ENCODE measurements at regions not wholly inside any gene's neighbourhood (a gene's known extent, or its start where the extent isn't known, plus 50 kb on each side); places are given as distances from the start of the nearest gene placed in this dataset.
"Not testable (repeated sequence)": the region's sequence is repeated elsewhere in the genome, so short reads cannot be mapped to it uniquely, and the experiment has no call there.

- no peak for DNase-seq
- Histone ChIP-seq H3K4me3 (ENCODE audit: low read depth in 1 of 3, low read length in 3 of 3) (no peak overlapping the region), H3K4me1 (ENCODE audit: control insufficient read depth in 3 of 3, insufficient read depth in 2 of 3, low read depth in 1 of 3, low read length in 2 of 3) (no peaks in the 10 kb centered on the region), H3K36me3 (ENCODE audit: control insufficient read depth in 3 of 3, insufficient read depth in 2 of 3, low read depth in 1 of 3, low read length in 3 of 3) (no peaks in the 10 kb centered on the region), H3K9me3 (ENCODE audit: control insufficient read depth in 2 of 2, insufficient read depth in 1 of 2, low read depth in 1 of 2, low read length in 1 of 2) (no peaks in the 10 kb centered on the region), H3K27ac (ENCODE audit: low read depth in 1 of 3, low read length in 2 of 3) (no peak overlapping the region), H3K27me3 (ENCODE audit: control insufficient read depth in 3 of 3, insufficient read depth in 3 of 3, low read length in 3 of 3) (no peaks in the 10 kb centered on the region)
- WGBS, 3 donors, result 91 to 100% (median 95%) methylated on average over 1 of the region's 1 CpG
- FAIRE-seq, result no peak
Measured at GRCh38 chr12:46977871-46978375, 101.5 kb upstream of the PCED1B start.

- 53 to 74% (median 59%) methylated on average over 3 of the region's 3 CpGs for WGBS, 3 donors
- Histone ChIP-seq H3K4me3 (ENCODE audit: low read depth in 1 of 3, low read length in 3 of 3) (no peak overlapping the region), H3K36me3 (ENCODE audit: control insufficient read depth in 3 of 3, insufficient read depth in 2 of 3, low read depth in 1 of 3, low read length in 3 of 3) (no peaks in the 10 kb centered on the region), H3K27me3 (ENCODE audit: control insufficient read depth in 3 of 3, insufficient read depth in 3 of 3, low read length in 3 of 3) (no peaks in the 10 kb centered on the region), H3K9me3 (ENCODE audit: control insufficient read depth in 2 of 2, insufficient read depth in 1 of 2, low read depth in 1 of 2, low read length in 1 of 2) (no peaks in the 10 kb centered on the region), H3K27ac (ENCODE audit: low read depth in 1 of 3, low read length in 2 of 3) (no peak overlapping the region), H3K4me1 (ENCODE audit: control insufficient read depth in 3 of 3, insufficient read depth in 2 of 3, low read depth in 1 of 3, low read length in 2 of 3) (no peaks in the 10 kb centered on the region)
- no peak for FAIRE-seq
- no peak for DNase-seq
Measured at GRCh38 chr12:46981622-46982021, 97.8 kb upstream of the PCED1B start.

- WGBS, 3 donors, result 81 to 94% (median 88%) methylated on average over 2 of the region's 2 CpGs
- FAIRE-seq, result no peak
- H3K4me1 ChIP-seq (ENCODE audit: control insufficient read depth in 3 of 3, insufficient read depth in 2 of 3, low read depth in 1 of 3, low read length in 2 of 3), result no peaks in the 10 kb centered on the region
- no peaks in the 10 kb centered on the region for H3K36me3 ChIP-seq (ENCODE audit: control insufficient read depth in 3 of 3, insufficient read depth in 2 of 3, low read depth in 1 of 3, low read length in 3 of 3)
- H3K4me3 ChIP-seq (ENCODE audit: low read depth in 1 of 3, low read length in 3 of 3), result no peak overlapping the region
- no peak overlapping the region for H3K27ac ChIP-seq (ENCODE audit: low read depth in 1 of 3, low read length in 2 of 3)
- DNase-seq, result no peak
- H3K9me3 ChIP-seq (ENCODE audit: control insufficient read depth in 2 of 2, insufficient read depth in 1 of 2, low read depth in 1 of 2, low read length in 1 of 2), result no peaks in the 10 kb centered on the region
- no peaks in the 10 kb centered on the region for H3K27me3 ChIP-seq (ENCODE audit: control insufficient read depth in 3 of 3, insufficient read depth in 3 of 3, low read length in 3 of 3)
Measured at GRCh38 chr12:46982629-46983392, 96.6 kb upstream of the PCED1B start.

- H3K4me1 ChIP-seq (ENCODE audit: control insufficient read depth in 3 of 3, insufficient read depth in 2 of 3, low read depth in 1 of 3, low read length in 2 of 3), result no peaks in the 10 kb centered on the region
- 30 to 51% (median 43%) methylated on average over 2 of the region's 2 CpGs for WGBS, 3 donors
- no peaks in the 10 kb centered on the region for H3K27me3 ChIP-seq (ENCODE audit: control insufficient read depth in 3 of 3, insufficient read depth in 3 of 3, low read length in 3 of 3)
- no peak overlapping the region for H3K4me3 ChIP-seq (ENCODE audit: low read depth in 1 of 3, low read length in 3 of 3)
- no peaks in the 10 kb centered on the region for H3K9me3 ChIP-seq (ENCODE audit: control insufficient read depth in 2 of 2, insufficient read depth in 1 of 2, low read depth in 1 of 2, low read length in 1 of 2)
- DNase-seq (no peak), FAIRE-seq (no peak)
- no peak overlapping the region for H3K27ac ChIP-seq (ENCODE audit: low read depth in 1 of 3, low read length in 2 of 3)
- no peaks in the 10 kb centered on the region for H3K36me3 ChIP-seq (ENCODE audit: control insufficient read depth in 3 of 3, insufficient read depth in 2 of 3, low read depth in 1 of 3, low read length in 3 of 3)
Measured at GRCh38 chr12:46983393-46983793, 96.0 kb upstream of the PCED1B start.

- DNase-seq (peak; percentile 28 to 41), FAIRE-seq (no peak)
- Histone ChIP-seq H3K36me3 (ENCODE audit: control insufficient read depth in 3 of 3, insufficient read depth in 2 of 3, low read depth in 1 of 3, low read length in 3 of 3) (no peaks in the 10 kb centered on the region), H3K4me3 (ENCODE audit: low read depth in 1 of 3, low read length in 3 of 3) (no peak overlapping the region), H3K4me1 (ENCODE audit: control insufficient read depth in 3 of 3, insufficient read depth in 2 of 3, low read depth in 1 of 3, low read length in 2 of 3) (no peaks in the 10 kb centered on the region), H3K27ac (ENCODE audit: low read depth in 1 of 3, low read length in 2 of 3) (no peak overlapping the region), H3K27me3 (ENCODE audit: control insufficient read depth in 3 of 3, insufficient read depth in 3 of 3, low read length in 3 of 3) (no peaks in the 10 kb centered on the region), H3K9me3 (ENCODE audit: control insufficient read depth in 2 of 2, insufficient read depth in 1 of 2, low read depth in 1 of 2, low read length in 1 of 2) (no peaks in the 10 kb centered on the region)
- 47 to 50% (median 47%) methylated on average over 7 of the region's 7 CpGs for WGBS, 3 donors
Measured at GRCh38 chr12:46983959-46984841, 95.2 kb upstream of the PCED1B start.

GRCh38 chr12:46985816-46986215 is 93.6 kb upstream of the PCED1B start:
- FAIRE-seq (no peak), DNase-seq (no peak)
- Histone ChIP-seq H3K9me3 (ENCODE audit: control insufficient read depth in 2 of 2, insufficient read depth in 1 of 2, low read depth in 1 of 2, low read length in 1 of 2) (no peaks in the 10 kb centered on the region), H3K27ac (ENCODE audit: low read depth in 1 of 3, low read length in 2 of 3) (no peak overlapping the region), H3K36me3 (ENCODE audit: control insufficient read depth in 3 of 3, insufficient read depth in 2 of 3, low read depth in 1 of 3, low read length in 3 of 3) (no peaks in the 10 kb centered on the region), H3K27me3 (ENCODE audit: control insufficient read depth in 3 of 3, insufficient read depth in 3 of 3, low read length in 3 of 3) (no peaks in the 10 kb centered on the region), H3K4me3 (ENCODE audit: low read depth in 1 of 3, low read length in 3 of 3) (no peak overlapping the region), H3K4me1 (ENCODE audit: control insufficient read depth in 3 of 3, insufficient read depth in 2 of 3, low read depth in 1 of 3, low read length in 2 of 3) (no peaks in the 10 kb centered on the region)

GRCh38 chr12:46988122-46988521 is 91.3 kb upstream of the PCED1B start:
- H3K36me3 ChIP-seq (ENCODE audit: control insufficient read depth in 3 of 3, insufficient read depth in 2 of 3, low read depth in 1 of 3, low read length in 3 of 3); H3K4me3 ChIP-seq (ENCODE audit: low read depth in 1 of 3, low read length in 3 of 3); H3K9me3 ChIP-seq (ENCODE audit: control insufficient read depth in 2 of 2, insufficient read depth in 1 of 2, low read depth in 1 of 2, low read length in 1 of 2); H3K27me3 ChIP-seq (ENCODE audit: control insufficient read depth in 3 of 3, insufficient read depth in 3 of 3, low read length in 3 of 3); FAIRE-seq; H3K27ac ChIP-seq (ENCODE audit: low read depth in 1 of 3, low read length in 2 of 3); DNase-seq; H3K4me1 ChIP-seq (ENCODE audit: control insufficient read depth in 3 of 3, insufficient read depth in 2 of 3, low read depth in 1 of 3, low read length in 2 of 3): not testable (repeated sequence)
- WGBS, 3 donors, result 51 to 68% (median 60%) methylated on average over 1 of the region's 1 CpG

- Histone ChIP-seq H3K27me3 (ENCODE audit: control insufficient read depth in 3 of 3, insufficient read depth in 3 of 3, low read length in 3 of 3) (no peaks in the 10 kb centered on the region), H3K9me3 (ENCODE audit: control insufficient read depth in 2 of 2, insufficient read depth in 1 of 2, low read depth in 1 of 2, low read length in 1 of 2) (peaks cover 0 to 4% of the 10 kb centered on the region in 2 donors), H3K27ac (ENCODE audit: low read depth in 1 of 3, low read length in 2 of 3) (no peak overlapping the region), H3K36me3 (ENCODE audit: control insufficient read depth in 3 of 3, insufficient read depth in 2 of 3, low read depth in 1 of 3, low read length in 3 of 3) (no peaks in the 10 kb centered on the region), H3K4me1 (ENCODE audit: control insufficient read depth in 3 of 3, insufficient read depth in 2 of 3, low read depth in 1 of 3, low read length in 2 of 3) (no peaks in the 10 kb centered on the region), H3K4me3 (ENCODE audit: low read depth in 1 of 3, low read length in 3 of 3) (no peak overlapping the region)
- 66 to 80% (median 68%) methylated on average over 1 of the region's 1 CpG for WGBS, 3 donors
- no peak for DNase-seq
- no peak for FAIRE-seq
Measured at GRCh38 chr12:46990211-46990610, 89.2 kb upstream of the PCED1B start.

Measured in small intestine (tissue), 7 donors.